ENCODE measurements at regions not wholly inside any gene's neighbourhood (a gene's known extent, or its start where the extent isn't known, plus 50 kb on each side); places are given as distances from the start of the nearest gene placed in this dataset.

DNA sequence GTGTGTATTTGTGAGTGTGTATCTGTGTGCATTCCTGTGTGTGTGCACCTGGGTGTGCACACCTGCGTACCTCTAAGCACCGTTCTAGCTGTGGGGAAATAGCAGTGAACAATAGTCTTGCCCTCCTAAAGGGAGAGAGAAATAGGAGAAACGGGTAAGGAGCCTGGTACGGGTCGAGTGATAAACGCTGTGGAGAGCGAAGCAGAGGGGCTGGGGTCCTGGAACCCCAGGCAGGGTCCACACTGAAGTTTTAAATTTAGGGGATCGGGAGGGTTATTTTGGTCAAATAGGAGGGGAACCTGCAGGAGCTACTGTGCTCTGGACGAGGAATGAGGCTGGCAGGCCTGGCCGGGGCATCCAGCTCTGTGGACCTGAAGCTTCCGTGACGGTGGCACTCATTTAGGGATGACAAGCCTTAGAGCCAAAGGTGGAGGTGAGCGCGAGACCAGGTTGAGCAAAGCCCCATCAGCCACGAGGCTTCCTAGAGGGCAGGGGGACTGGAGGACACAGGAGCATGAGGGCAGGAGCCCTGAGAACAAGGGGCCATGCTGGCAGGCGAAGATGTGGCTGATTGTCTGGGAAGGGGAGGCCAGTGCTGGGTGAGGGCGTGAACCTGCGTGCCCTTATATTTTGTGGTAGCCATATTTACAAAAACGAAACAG is 188.0 kb downstream of the RTP5 start:
- ATAC-seq = no peak

More for the DNA sequence above, 188.0 kb downstream of the RTP5 start:
- WGBS (ENCODE audit: insufficient coverage, insufficient replicate concordance, low lambda C conversion rate, missing lambda C conversion rate) = 55% methylated on average over 19 of the region's 19 CpGs
- TF ChIP-seq NBN (IDR thresholded peaks at IDR 0.05) (no peak), GATAD2B (conservative IDR thresholded peaks at IDR 0.05; ENCODE audit: low read depth) (no peak), CBFB (IDR thresholded peaks at IDR 0.05; ENCODE audit: low read depth) (no peak), NFYB (IDR thresholded peaks at IDR 0.05; ENCODE audit: insufficient read depth, low read depth, low read length) (no peak), CHD1 (IDR thresholded peaks at IDR 0.05; ENCODE audit: low read depth, low read length) (no peak), MEF2B (IDR thresholded peaks at IDR 0.05; ENCODE audit: partially characterized antibody, poor library complexity, severe bottlenecking) (no peak), NR2C1 (IDR thresholded peaks at IDR 0.05) (no peak), TAF1 (IDR thresholded peaks at IDR 0.05; ENCODE audit: borderline replicate concordance, low read depth, low read length) (no peak), NR2C2 (IDR thresholded peaks at IDR 0.05; ENCODE audit: borderline replicate concordance, control insufficient read depth, insufficient read length, low read depth) (no peak), ATF3 (IDR thresholded peaks at IDR 0.05; ENCODE audit: borderline replicate concordance, extremely low read depth, low read depth, low read length) (no peak), HDGF (IDR thresholded peaks at IDR 0.05) (no peak), RFX5 (IDR thresholded peaks at IDR 0.05; ENCODE audit: low read depth, low read length) (no peak), SREBF2 (IDR thresholded peaks at IDR 0.05; ENCODE audit: low read length) (no peak)
- in situ Hi-C loops (cut with MboI) (no loop called here), intact Hi-C loops (cut with micrococcal nuclease; ENCODE audit: unreplicated experiment) (no loop called here)
- CTCF ChIA-PET = no interaction called here
- Histone ChIP-seq H3K4me1 (ENCODE audit: control insufficient read depth, insufficient read depth, low read length) (no peaks in the 10 kb centered on the region), H3K4me2 (ENCODE audit: control insufficient read depth, insufficient read depth) (no peak overlapping the region), H3K27me3 (replicated peaks in 1 of 2; ENCODE audit: control insufficient read depth in 2 of 2, insufficient read depth in 2 of 2, low read length in 1 of 2) (peaks cover 0 to 3% of the 10 kb centered on the region in 2 experiments; a peak in 1 of 4 replicates), H3K9ac (ENCODE audit: control insufficient read depth, insufficient read depth, low read length) (no peak overlapping the region), H3K79me2 (ENCODE audit: control insufficient read depth, insufficient read depth, low read length) (no peaks in the 10 kb centered on the region), H4K20me1 (ENCODE audit: control insufficient read depth, insufficient read depth) (no peaks in the 10 kb centered on the region), H3K36me3 (ENCODE audit: control insufficient read depth in 2 of 2, insufficient read depth in 2 of 2, low read length in 1 of 2) (no peaks in the 10 kb centered on the region), H3K9me3 (replicated peaks; ENCODE audit: control insufficient read depth, insufficient read depth, low read length) (no peaks in the 10 kb centered on the region; the same call in 2 of the 3 replicates), H3K4me3 (no peak overlapping the region), H2AFZ (ENCODE audit: control insufficient read depth, low read depth, low read length) (no peak overlapping the region), H3K27ac (ENCODE audit: control insufficient read depth, insufficient read depth) (no peak overlapping the region)
- BruUV-seq (replicated peaks) = no TSS peak
- DNase-seq (ENCODE audit: low read depth, low spot score) (no peak), FAIRE-seq (no peak)
- SMC1A ChIA-PET (ENCODE audit: uncharacterized antibody, unreplicated experiment) = interaction anchor here (0.6 to 1.1 kb wide), 2 partner anchors 16 to 21 kb away, joined by 3 read pairs; no protein-coding TSS in a partner anchor
- RAD21 ChIA-PET (ENCODE audit: unreplicated experiment) = no interaction called here
- POLR2A ChIA-PET = no interaction called here
